Esophagus squamous epithelium (tissue), 5 donors: ENCODE measurements at regions not wholly inside any gene's neighbourhood (a gene's known extent, or its start where the extent isn't known, plus 50 kb on each side); places are given as distances from the start of the nearest gene placed in this dataset.

Experiments used
- DNase-seq: peaks from one replicate; lab custom pipeline; 2025; lab: John Stamatoyannopoulos, UW
- H3K27ac ChIP-seq, 4 donors: fragments of 200-600 bp; sonication (generic); one replicate each; pipeline ENCODE4 v1.5.1; 2016 to 2019; ENCODE audit warnings: mild to moderate bottlenecking in 1 of 4
- H3K27me3 ChIP-seq, 4 donors: fragments of 200-600 bp; sonication (generic); 1 replicate in 3 of 4; 2 replicates in 1 of 4; pipeline versions ENCODE4 v1.5.1 to v1.6.0; 2017 to 2021; ENCODE audit warnings: antibody characterized with exemption in 1 of 4
- H3K36me3 ChIP-seq, 3 donors: fragments of 200-600 bp; sonication (generic); one replicate each; pipeline ENCODE4 v1.5.1; 2016 to 2019
- H3K4me1 ChIP-seq, 3 donors: fragments of 200-600 bp; sonication (generic); one replicate each; pipeline ENCODE4 v1.5.1; 2017 to 2019
- H3K4me3 ChIP-seq, 4 donors: fragments of 200-600 bp; sonication (generic); 1 replicate in 3 of 4; 2 replicates in 1 of 4; pipeline ENCODE4 v1.5.1; 2016 to 2019; ENCODE audit warnings: mild to moderate bottlenecking in 2 of 4, moderate library complexity in 1 of 4
- H3K9me3 ChIP-seq, 3 donors: fragments of 200-600 bp; sonication (generic); one replicate each; pipeline ENCODE4 v1.5.1; 2016 to 2019
- CTCF ChIP-seq, 6 experiments: fragments of 450-650 bp in 4 of 6; fragments of 200-600 bp in 2 of 6; sonication (generic) in 2 of 6; IDR thresholded peaks; one replicate each; pipeline ENCODE4 v1.5.1; 2016 to 2019; ENCODE audit warnings: antibody characterized with exemption in 6 of 6, mild to moderate bottlenecking in 4 of 6, moderate library complexity in 4 of 6
- POLR2A ChIP-seq, 4 donors: fragments of 450-650 bp; IDR thresholded peaks; one replicate each; pipeline ENCODE4 v1.6.1; 2017; ENCODE audit warnings: antibody characterized with exemption in 4 of 4, mild to moderate bottlenecking in 4 of 4, moderate library complexity in 3 of 4
- WGBS, 2 donors: methylation state at CpG; one replicate each; pipeline ENCODE4 v1.1.5; 2018; 5-methylcytosine and 5-hydroxymethylcytosine counted together
- intact Hi-C: fragments of 100-400 bp; cut with DNase I; formaldehyde crosslinking; loops from one replicate; pipeline ENCODE4 v1.15.0; 2022
- donor health status: DM: yes; HTN: yes; CAD: no.

- intact Hi-C loops, result no loop called here
- Histone ChIP-seq H3K4me3 (no peak overlapping the region), H3K4me1 (no peaks in the 10 kb centered on the region), H3K9me3 (no peaks in the 10 kb centered on the region), H3K36me3 (no peaks in the 10 kb centered on the region), H3K27ac (no peak overlapping the region), H3K27me3 (peaks cover 0 to 4% (median 0%) of the 10 kb centered on the region in 4 donors)
- no peak for TF ChIP-seq POLR2A (IDR thresholded peaks at IDR 0.05)
- peak in 4 of 6 experiments; percentile 14 to 49 (median 32) for TF ChIP-seq CTCF (IDR thresholded peaks at IDR 0.05)
- 2 to 3% methylated on average over 2 of the region's 2 CpGs for WGBS, 2 donors
- no peak for DNase-seq
Measured at GRCh38 chr1:90133133-90133532, 138.2 kb downstream of the ZNF326 start.

GRCh38 chr1:90132306-90132705 lies 137.4 kb downstream of the ZNF326 start:
- WGBS, 2 donors, result 33 to 67% methylated on average over 1 of the region's 1 CpG
- no peaks in the 10 kb centered on the region for H3K4me1 ChIP-seq
- no peak for DNase-seq
- no peaks in the 10 kb centered on the region for H3K36me3 ChIP-seq
- H3K4me3 ChIP-seq, result no peak overlapping the region
- H3K27ac ChIP-seq, result no peak overlapping the region
- intact Hi-C loops, result no loop called here
- TF ChIP-seq CTCF (IDR thresholded peaks at IDR 0.05) (no peak), POLR2A (IDR thresholded peaks at IDR 0.05) (no peak)
- peaks cover 0 to 4% (median 0%) of the 10 kb centered on the region in 4 donors for H3K27me3 ChIP-seq
- H3K9me3 ChIP-seq, result no peaks in the 10 kb centered on the region

- Histone ChIP-seq H3K27me3 (peaks cover 0 to 4% (median 0%) of the 10 kb centered on the region in 4 donors), H3K4me3 (no peak overlapping the region), H3K36me3 (no peaks in the 10 kb centered on the region), H3K4me1 (no peaks in the 10 kb centered on the region), H3K27ac (no peak overlapping the region), H3K9me3 (no peaks in the 10 kb centered on the region)
- DNase-seq, result no peak
- TF ChIP-seq POLR2A (IDR thresholded peaks at IDR 0.05), result no peak
- TF ChIP-seq CTCF (IDR thresholded peaks at IDR 0.05), result no peak
- WGBS, 2 donors, result 43 to 71% methylated on average over 1 of the region's 1 CpG
- intact Hi-C loops, result no loop called here
Measured at GRCh38 chr1:90127288-90127953, 132.5 kb downstream of the ZNF326 start.

- intact Hi-C loops, result no loop called here
- 69 to 77% methylated on average over 5 of the region's 5 CpGs for WGBS, 2 donors
- H3K36me3 ChIP-seq, result no peaks in the 10 kb centered on the region
- no peak overlapping the region for H3K27ac ChIP-seq
- peaks cover 0 to 4% (median 0%) of the 10 kb centered on the region in 4 donors for H3K27me3 ChIP-seq
- TF ChIP-seq POLR2A (IDR thresholded peaks at IDR 0.05) (no peak), CTCF (IDR thresholded peaks at IDR 0.05) (no peak)
- H3K4me3 ChIP-seq, result no peak overlapping the region
- no peaks in the 10 kb centered on the region for H3K4me1 ChIP-seq
- H3K9me3 ChIP-seq, result no peaks in the 10 kb centered on the region
- DNase-seq, result no peak
Measured at GRCh38 chr1:90126834-90127233, 131.9 kb downstream of the ZNF326 start.

GRCh38 chr1:90122654-90123340 lies 127.9 kb downstream of the ZNF326 start:
- no peak for DNase-seq
- Histone ChIP-seq H3K4me1 (no peaks in the 10 kb centered on the region), H3K36me3 (no peaks in the 10 kb centered on the region), H3K27ac (no peak overlapping the region), H3K27me3 (no peaks in the 10 kb centered on the region), H3K9me3 (no peaks in the 10 kb centered on the region), H3K4me3 (no peak overlapping the region)
- TF ChIP-seq POLR2A (IDR thresholded peaks at IDR 0.05), result no peak
- TF ChIP-seq CTCF (IDR thresholded peaks at IDR 0.05), result no peak
- intact Hi-C loops, result no loop called here
- 60 to 64% methylated on average over 3 of the region's 4 CpGs for WGBS, 2 donors
